B cell (primary cell): ENCODE measurements at regions not wholly inside any gene's neighbourhood (a gene's known extent, or its start where the extent isn't known, plus 50 kb on each side); places are given as distances from the start of the nearest gene placed in this dataset.
"Not testable (repeated sequence)": the region's sequence is repeated elsewhere in the genome, so short reads cannot be mapped to it uniquely, and the experiment has no call there.

Experiments used
- CTCF ChIP-seq: fragments of 200-600 bp; IDR thresholded peaks from one replicate; pipeline ENCODE4 v1.8.0; 2022; ENCODE audit warnings: antibody characterized with exemption, mild to moderate bottlenecking
- EZH2 ChIP-seq: IDR thresholded peaks from 2 replicates; pipeline ENCODE4 v1.6.1; 2012; ENCODE audit warnings: borderline replicate concordance, low read depth, mild to moderate bottlenecking, moderate library complexity, low read length; ENCODE audit not compliant: insufficient read depth, poor library complexity, severe bottlenecking

GRCh38 chr15:84094720-84095119 is 140.9 kb upstream of the GOLGA6L4 start:
- not testable (repeated sequence) for TF ChIP-seq CTCF, EZH2
